Epidermal melanocyte (primary cell): ENCODE measurements at regions not wholly inside any gene's neighbourhood (a gene's known extent, or its start where the extent isn't known, plus 50 kb on each side); places are given as distances from the start of the nearest gene placed in this dataset.
A peak's percentile ranks its signal among the peaks of the same experiment; 100 is the strongest.

Source experiments
- DNase-seq: peaks from one replicate; pipeline ENCODE4 v3.0.0; 2011; ENCODE audit warnings: low spot score; ENCODE audit not compliant: insufficient read length

DNA sequence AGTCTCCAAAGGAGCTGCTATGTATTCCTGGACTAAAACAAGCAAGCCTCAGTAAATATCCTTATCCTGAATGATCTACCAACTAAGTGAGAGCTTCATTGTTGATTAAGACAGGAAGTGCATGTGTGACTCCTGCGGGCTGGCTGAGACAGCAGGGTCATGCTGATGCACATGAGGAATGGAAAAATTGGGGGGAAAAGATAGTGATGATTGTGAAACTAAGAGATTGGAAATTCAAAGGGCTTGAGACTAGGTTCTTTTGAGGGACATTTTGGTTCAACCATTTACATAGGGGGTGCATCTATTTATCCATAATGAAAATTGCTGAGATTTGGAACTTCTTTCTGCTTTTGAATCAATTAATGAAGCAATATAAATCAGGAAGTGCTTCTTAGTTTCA, 61.1 kb upstream of the C1QTNF7 start:
- DNase-seq: peak; percentile 50

DNA sequence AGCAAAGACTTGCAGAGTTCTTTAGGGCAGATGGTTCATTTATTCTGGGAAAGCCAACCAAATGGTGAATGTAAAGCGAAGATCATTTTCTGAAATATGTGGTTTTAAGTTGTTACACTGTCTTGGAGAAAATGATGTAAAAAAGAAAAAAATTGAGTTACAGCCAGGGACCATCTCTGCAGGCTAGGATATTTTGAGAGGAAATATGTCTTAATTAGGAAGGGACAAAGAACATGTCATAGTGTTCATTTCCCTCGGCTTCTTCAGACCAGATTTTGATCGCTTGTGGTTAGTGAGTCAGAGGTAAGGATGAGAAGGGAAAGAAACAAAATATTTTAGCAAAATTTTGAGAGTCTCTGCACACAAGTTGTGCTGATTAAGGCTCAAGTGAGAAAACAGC, 59.0 kb upstream of the C1QTNF7 start:
- no peak for DNase-seq

DNA sequence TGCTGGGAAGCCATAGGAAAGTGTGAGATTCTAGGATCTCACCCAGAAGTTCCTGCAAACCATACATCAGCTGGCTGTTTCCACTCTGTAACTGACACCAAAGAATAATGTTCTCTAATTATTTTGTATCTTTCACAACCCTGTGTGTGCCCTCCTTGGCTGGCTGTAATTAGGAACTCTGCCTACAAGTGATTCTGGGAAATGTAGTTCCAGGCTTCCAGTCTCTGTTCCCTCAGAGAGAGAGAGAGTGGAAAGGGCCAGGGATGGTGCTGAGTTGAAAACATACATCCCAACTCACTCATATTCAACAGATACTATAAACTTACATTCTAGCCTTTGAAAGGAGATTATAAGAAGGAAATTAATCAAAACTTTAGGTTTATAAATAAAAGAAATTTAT, 57.5 kb upstream of the C1QTNF7 start:
- no peak for DNase-seq

DNA sequence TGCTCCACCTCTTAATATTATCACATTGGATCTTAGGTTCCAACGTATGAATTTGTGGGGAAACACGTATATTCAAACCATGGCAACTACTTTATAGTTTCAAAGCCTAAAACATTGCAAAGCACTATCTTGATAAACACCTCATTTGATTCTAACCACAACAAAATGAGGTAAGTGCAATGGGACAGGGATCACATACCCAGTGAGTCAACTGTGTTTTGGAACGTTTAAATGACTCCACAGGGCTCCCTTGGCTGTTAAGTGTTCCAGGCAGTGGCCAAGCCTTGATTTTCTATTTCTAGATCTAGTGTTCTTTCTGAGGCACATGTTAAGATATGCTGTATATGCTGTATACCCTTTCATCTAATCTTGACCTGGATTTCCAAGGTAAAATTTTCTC, 54.5 kb upstream of the C1QTNF7 start:
- no peak for DNase-seq

DNA sequence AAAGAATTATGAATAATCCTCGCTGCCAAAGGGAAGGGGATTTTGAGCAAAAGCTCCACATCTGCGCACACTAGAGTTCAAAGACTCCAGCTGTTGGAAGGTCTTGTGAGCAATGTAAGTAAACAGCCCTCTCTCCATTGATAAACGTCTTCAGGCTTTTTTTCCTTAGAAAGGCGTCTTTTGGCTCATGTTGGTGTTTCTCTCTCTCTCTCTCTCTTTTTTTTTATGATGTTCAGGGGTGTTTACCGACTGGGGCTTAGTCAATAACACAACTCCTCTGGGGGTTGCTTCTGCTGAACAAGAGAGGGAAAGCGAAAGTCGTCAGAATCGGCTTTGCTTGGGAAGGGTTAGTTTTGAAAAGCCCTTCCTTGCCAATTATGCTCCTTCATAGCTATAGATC, 53.2 kb upstream of the C1QTNF7 start:
- no peak for DNase-seq

DNA sequence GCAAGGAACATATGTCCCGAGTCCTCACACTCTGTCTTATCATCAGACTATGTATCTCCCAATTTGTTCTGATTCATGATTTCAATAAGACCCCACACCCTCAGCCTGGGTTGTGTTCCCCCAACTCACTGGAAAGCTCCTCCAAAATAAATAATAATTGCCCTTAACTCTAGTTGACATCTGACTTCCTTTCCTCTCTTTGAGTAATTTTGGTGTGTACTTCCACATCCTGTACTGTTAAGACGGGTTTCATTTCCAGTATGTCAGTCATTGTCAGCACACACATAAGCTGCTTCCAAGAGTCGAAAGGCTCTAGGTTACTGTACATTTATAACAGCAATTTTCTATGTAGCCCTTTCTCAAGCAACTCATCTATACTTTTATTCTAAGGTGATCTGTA, 52.2 kb upstream of the C1QTNF7 start:
- no peak for DNase-seq

DNA sequence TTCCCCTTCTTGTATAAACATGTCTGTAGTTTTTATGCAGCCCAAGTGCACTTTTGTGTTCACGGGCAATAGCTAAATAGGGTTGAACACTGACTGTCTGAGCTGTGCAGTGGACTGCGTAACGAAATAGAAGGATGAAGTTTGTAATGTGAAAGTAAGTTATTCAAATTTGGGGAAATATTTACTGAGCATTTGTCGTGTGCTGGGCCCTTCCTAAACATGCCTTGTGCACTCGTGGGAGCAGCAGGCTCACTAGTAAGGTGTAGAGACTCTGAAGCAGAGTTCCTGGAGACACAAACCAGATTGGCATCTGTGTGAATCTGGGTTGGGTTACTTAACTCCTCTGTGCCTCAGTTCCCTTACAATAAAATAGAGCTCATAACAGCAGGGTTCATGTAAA, 51.7 kb upstream of the C1QTNF7 start:
- DNase-seq: no peak

DNA sequence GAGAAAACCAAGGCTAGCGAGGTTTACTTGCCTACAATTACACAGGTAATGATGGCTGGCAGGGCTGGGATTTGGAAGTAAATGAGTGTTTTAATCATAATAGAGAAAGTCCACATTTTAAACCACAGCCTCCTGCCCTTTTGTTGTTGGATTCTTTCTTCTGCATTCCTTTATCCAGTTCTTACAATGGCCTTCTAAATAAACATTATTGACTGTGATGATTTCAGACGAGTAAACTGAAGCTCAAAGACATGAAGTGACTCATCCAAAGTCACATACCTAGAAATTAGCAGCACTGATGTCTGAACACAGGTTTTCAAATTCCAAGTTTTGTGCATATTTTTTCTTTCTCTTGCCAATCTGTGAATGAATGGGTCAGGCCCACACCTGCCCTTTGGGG, 51.2 kb upstream of the C1QTNF7 start:
- DNase-seq: no peak
